Loucy (cell line): ENCODE measurements at regions not wholly inside any gene's neighbourhood (a gene's known extent, or its start where the extent isn't known, plus 50 kb on each side); places are given as distances from the start of the nearest gene placed in this dataset.
A peak's percentile ranks its signal among the peaks of the same experiment; 100 is the strongest.
"Not testable (repeated sequence)": the region's sequence is repeated elsewhere in the genome, so short reads cannot be mapped to it uniquely, and the experiment has no call there.

Source experiments
- H2AFZ ChIP-seq: fragments of 200-600 bp; sonication (generic); 2 replicates; pipeline ENCODE4 v1.6.0; 2016; ENCODE audit warnings: antibody characterized with exemption, mild to moderate bottlenecking, low read length, moderate library complexity
- H3F3A ChIP-seq: fragments of 200-600 bp; 2 replicates; pipeline ENCODE4 v1.6.0; 2016; ENCODE audit warnings: antibody characterized with exemption, low read depth, mild to moderate bottlenecking
- H3K27me3 ChIP-seq: fragments of 200-600 bp; sonication (generic); 2 replicates; pipeline ENCODE4 v1.6.1; 2014; ENCODE audit warnings: low read length, mild to moderate bottlenecking; ENCODE audit not compliant: insufficient read depth, poor library complexity, severe bottlenecking
- H3K36me3 ChIP-seq: fragments of 200-600 bp; sonication (generic); 2 replicates; pipeline ENCODE4 v1.6.1; 2016; ENCODE audit warnings: low read length; ENCODE audit not compliant: insufficient read depth
- H3K4me1 ChIP-seq: fragments of 200-600 bp; sonication (generic); 2 replicates; pipeline ENCODE4 v1.5.1; 2014; ENCODE audit warnings: low read length, mild to moderate bottlenecking; ENCODE audit not compliant: insufficient read depth, poor library complexity, severe bottlenecking
- H3K4me2 ChIP-seq: fragments of 200-600 bp; sonication (generic); 2 replicates; pipeline ENCODE4 v1.6.0; 2014; ENCODE audit warnings: antibody characterized with exemption, low read length, low read depth, mild to moderate bottlenecking; ENCODE audit not compliant: poor library complexity, severe bottlenecking
- H3K4me3 ChIP-seq: fragments of 200-600 bp; sonication (generic); 2 replicates; pipeline ENCODE4 v1.5.1; 2014; ENCODE audit warnings: low read length, mild to moderate bottlenecking, mixed read lengths; ENCODE audit not compliant: poor library complexity, severe bottlenecking
- H3K79me2 ChIP-seq: fragments of 200-600 bp; sonication (generic); 2 replicates; pipeline ENCODE4 v1.6.1; 2014; ENCODE audit warnings: low read length; ENCODE audit not compliant: insufficient read depth
- H3K9ac ChIP-seq: fragments of 200-600 bp; sonication (generic); 2 replicates; pipeline ENCODE4 v1.6.0; 2014; ENCODE audit warnings: mild to moderate bottlenecking, low read depth, low read length, moderate library complexity; ENCODE audit not compliant: poor library complexity, severe bottlenecking
- H3K9me2 ChIP-seq: fragments of 200-600 bp; sonication (generic); replicated peaks from 2 replicates; pipeline ENCODE4 v1.6.1; 2016; ENCODE audit warnings: low read depth, low read length, mixed read lengths
- H3K9me3 ChIP-seq: fragments of 200-600 bp; sonication (generic); 2 replicates; pipeline ENCODE4 v1.6.1; 2014; ENCODE audit warnings: mild to moderate bottlenecking, antibody characterized with exemption, low read length, low read depth; ENCODE audit not compliant: insufficient read depth
- H4K20me1 ChIP-seq: fragments of 200-600 bp; sonication (generic); 2 replicates; pipeline ENCODE4 v1.6.0; 2014; ENCODE audit warnings: antibody characterized with exemption, low read length, mild to moderate bottlenecking; ENCODE audit not compliant: insufficient read depth, poor library complexity, severe bottlenecking
- EZH2phosphoT487 ChIP-seq: fragments of 200-600 bp; IDR thresholded peaks from 2 replicates; pipeline ENCODE4 v1.6.1; 2018; ENCODE audit warnings: antibody characterized with exemption, mild to moderate bottlenecking, moderate library complexity, borderline replicate concordance
- TF ChIP-seq, protein P1 (sequence below): fragments of 200-600 bp; sonication (generic); conservative IDR thresholded peaks from 2 replicates; pipeline ENCODE4 v1.5.1; 2014; ENCODE audit warnings: mild to moderate bottlenecking, antibody characterized with exemption, low read length

DNA sequence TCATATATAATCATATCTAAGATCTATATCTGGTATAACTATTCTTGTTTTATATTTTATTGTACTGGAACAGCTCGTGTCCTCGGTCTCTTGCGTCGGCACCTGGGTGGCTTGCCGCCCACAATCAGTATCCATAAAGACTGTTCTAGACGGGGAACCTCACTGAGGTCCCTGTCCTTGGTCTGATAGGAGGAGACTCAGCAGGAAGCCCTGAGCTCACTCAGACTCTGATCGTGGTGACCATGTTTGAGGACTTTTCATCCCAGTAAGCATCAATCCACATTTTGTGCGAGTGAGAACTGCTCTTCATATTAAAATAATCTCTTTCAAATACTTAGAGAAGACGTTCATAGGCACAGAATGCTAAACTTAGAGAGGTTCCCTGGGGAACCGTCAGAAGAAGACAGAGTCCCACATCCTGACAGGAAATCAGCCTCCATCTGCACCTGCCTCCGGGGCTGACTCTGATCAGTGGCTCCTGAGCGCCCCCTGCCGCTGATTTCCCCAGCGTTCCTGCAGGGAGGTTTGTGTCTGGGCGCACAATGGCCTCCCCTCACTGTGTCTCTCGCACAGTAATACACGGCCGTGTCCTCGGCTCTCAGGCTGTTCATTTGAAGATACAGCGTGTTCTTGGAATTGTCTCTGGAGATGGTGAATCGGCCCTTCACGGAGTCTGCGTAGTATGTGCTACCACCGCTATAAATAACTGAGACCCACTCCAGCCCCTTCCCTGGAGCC, 1065.9 kb downstream of the TMEM121 start:
- not testable (repeated sequence) for H3K36me3 ChIP-seq, H3F3A ChIP-seq, H3K27me3 ChIP-seq, H4K20me1 ChIP-seq, H3K9me2 ChIP-seq, H2AFZ ChIP-seq, H3K9me3 ChIP-seq, H3K79me2 ChIP-seq
- TF ChIP-seq, protein P1, sequence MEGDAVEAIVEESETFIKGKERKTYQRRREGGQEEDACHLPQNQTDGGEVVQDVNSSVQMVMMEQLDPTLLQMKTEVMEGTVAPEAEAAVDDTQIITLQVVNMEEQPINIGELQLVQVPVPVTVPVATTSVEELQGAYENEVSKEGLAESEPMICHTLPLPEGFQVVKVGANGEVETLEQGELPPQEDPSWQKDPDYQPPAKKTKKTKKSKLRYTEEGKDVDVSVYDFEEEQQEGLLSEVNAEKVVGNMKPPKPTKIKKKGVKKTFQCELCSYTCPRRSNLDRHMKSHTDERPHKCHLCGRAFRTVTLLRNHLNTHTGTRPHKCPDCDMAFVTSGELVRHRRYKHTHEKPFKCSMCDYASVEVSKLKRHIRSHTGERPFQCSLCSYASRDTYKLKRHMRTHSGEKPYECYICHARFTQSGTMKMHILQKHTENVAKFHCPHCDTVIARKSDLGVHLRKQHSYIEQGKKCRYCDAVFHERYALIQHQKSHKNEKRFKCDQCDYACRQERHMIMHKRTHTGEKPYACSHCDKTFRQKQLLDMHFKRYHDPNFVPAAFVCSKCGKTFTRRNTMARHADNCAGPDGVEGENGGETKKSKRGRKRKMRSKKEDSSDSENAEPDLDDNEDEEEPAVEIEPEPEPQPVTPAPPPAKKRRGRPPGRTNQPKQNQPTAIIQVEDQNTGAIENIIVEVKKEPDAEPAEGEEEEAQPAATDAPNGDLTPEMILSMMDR: peak; percentile 49
- Histone ChIP-seq H3K9ac (peak overlapping the region; percentile 70), H3K4me3 (peak overlapping the region; percentile 52), H3K4me1 (peaks cover 61% of the 10 kb centered on the region), H3K4me2 (peak overlapping the region; percentile 61)

DNA sequence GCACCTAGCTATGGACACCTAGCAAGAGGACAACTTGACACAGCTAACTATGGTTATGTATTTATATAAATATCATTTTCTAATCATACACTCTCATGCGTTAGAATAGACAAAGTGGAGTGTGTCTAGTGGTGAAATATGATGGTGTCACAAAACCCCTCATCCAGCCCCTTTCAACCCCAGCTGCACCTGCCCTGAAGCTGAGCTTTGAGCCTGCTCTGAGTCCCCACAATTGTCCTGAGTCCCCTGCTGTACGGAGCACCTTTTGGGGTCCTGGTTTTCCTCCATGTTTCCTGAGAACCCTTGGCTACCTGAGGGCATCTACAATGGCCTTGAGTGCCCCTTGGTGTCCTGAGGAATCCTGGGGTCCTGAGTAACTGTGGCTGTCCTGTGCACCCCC, 1072.8 kb downstream of the TMEM121 start:
- Histone ChIP-seq H3K9me3 (no peaks in the 10 kb centered on the region), H3K27me3 (no peaks in the 10 kb centered on the region), H4K20me1 (no peaks in the 10 kb centered on the region), H3K9me2 (no peaks in the 10 kb centered on the region), H3K4me2 (no peak overlapping the region), H3K4me1 (peaks cover 23% of the 10 kb centered on the region), H3K9ac (no peak overlapping the region), H3K4me3 (no peak overlapping the region), H2AFZ (no peak overlapping the region), H3K36me3 (no peaks in the 10 kb centered on the region), H3K79me2 (no peaks in the 10 kb centered on the region), H3F3A (peaks cover 3% of the 10 kb centered on the region)
- no peak for TF ChIP-seq EZH2phosphoT487
- TF ChIP-seq, protein P1: no peak

DNA sequence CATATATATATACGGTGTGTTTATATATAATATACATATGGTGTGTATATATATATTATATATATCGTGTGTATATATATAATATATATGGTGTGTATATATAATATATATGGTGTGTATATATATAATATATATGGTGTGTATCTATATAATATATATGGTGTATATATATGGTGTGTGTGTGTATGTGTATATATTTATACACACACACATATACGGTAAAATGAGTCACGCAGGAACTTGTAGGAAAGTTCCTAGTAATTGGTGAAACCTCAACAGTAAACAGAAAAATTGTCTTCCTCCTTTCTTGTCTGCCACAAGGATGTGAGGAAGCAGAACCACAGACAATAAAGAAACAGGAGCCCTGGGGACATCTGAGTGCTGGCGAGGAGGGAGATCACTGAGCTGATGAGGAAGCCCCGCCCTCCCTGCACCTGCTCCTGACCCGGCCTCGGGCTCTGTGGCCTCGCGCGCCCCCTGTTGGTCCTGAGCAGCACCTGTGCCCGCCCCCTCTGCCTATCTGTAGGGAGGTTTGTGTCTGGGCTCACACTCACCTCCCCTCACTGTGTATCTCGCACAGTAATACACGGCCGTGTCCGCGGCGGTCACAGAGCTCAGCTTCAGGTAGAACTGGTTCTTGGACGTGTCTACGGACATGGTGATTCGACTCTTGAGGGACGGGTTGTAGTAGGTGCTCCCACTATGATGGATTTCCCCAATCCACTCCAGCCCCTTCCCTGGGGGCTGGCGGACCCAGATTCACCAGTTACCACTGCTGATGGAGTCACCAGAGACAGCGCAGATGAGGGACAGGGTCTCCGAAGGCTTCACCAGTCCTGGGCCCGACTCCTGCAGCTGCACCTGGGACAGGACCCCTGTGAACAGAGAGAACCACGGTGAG, 1079.4 kb downstream of the TMEM121 start:
- peak overlapping the region; percentile 44 for H3K9ac ChIP-seq

More for the DNA sequence above, 1079.4 kb downstream of the TMEM121 start:
- Histone ChIP-seq H3K9me2 (no peaks in the 10 kb centered on the region), H3K4me3 (peak overlapping the region; percentile 9), H3K27me3 (no peaks in the 10 kb centered on the region), H4K20me1 (no peaks in the 10 kb centered on the region), H3K4me2 (peak overlapping the region; percentile 16), H3K4me1 (peaks cover 23% of the 10 kb centered on the region), H3K79me2 (no peaks in the 10 kb centered on the region), H3F3A (no peaks in the 10 kb centered on the region), H3K9me3 (no peaks in the 10 kb centered on the region), H3K36me3 (no peaks in the 10 kb centered on the region), H2AFZ (0 out of 2 replicates have a peak overlapping the region, but pooled peaks have one; percentile 45)
- TF ChIP-seq, protein P1: peak; percentile 79
- TF ChIP-seq EZH2phosphoT487: no peak
